ENCODE measurements at regions not wholly inside any gene's neighbourhood (a gene's known extent, or its start where the extent isn't known, plus 50 kb on each side); places are given as distances from the start of the nearest gene placed in this dataset.

GRCh38 chr2:126512026-126512425 lies 143.9 kb upstream of the GYPC start:
- no peak for ATAC-seq
- Histone ChIP-seq H3K27me3 (ENCODE audit: control insufficient read depth in 1 of 2, insufficient read depth in 2 of 2, low read length in 2 of 2) (no peaks in the 10 kb centered on the region), H3K79me2 (ENCODE audit: insufficient read depth, low read length) (no peaks in the 10 kb centered on the region), H3K27ac (ENCODE audit: extremely low read length, insufficient read depth, low read length) (no peak overlapping the region), H3K4me2 (ENCODE audit: low read depth, low read length) (no peak overlapping the region), H2AFZ (ENCODE audit: low read length) (no peak overlapping the region), H3K4me3 (replicated peaks in 1 of 3; ENCODE audit: insufficient read depth in 1 of 3, low read depth in 2 of 3, low read length in 3 of 3) (no peak overlapping the region), H4K20me1 (ENCODE audit: insufficient read depth, low read length) (no peaks in the 10 kb centered on the region), H3K4me1 (ENCODE audit: insufficient read depth, low read length) (peaks cover 9% of the 10 kb centered on the region), H3K36me3 (replicated peaks in 1 of 2; ENCODE audit: control insufficient read depth in 1 of 2, insufficient read depth in 2 of 2, low read length in 2 of 2) (no peaks in the 10 kb centered on the region), H3K9me3 (ENCODE audit: low read length) (no peaks in the 10 kb centered on the region), H3K9ac (ENCODE audit: insufficient read depth, low read depth, low read length) (no peak overlapping the region)
- no peak for FAIRE-seq
- CTCF ChIA-PET (ENCODE audit: low intra/inter-chr PET ratio, low total read pairs) = no interaction called here
- no TSS peak for BruUV-seq (replicated peaks)
- TF ChIP-seq ZNF781 (CRISPR knock-in tag; IDR thresholded peaks at IDR 0.05; ENCODE audit: borderline replicate concordance, not compliant biosample characterization) (no peak), NCOR1 (IDR thresholded peaks at IDR 0.05; ENCODE audit: borderline replicate concordance, low read length) (no peak), ZNF44 (CRISPR knock-in tag; IDR thresholded peaks at IDR 0.05) (no peak), FOXO4 (CRISPR knock-in tag; conservative IDR thresholded peaks at IDR 0.05) (no peak), CEBPG (CRISPR knock-in tag; IDR thresholded peaks at IDR 0.05) (no peak), U2AF1 (optimal IDR thresholded peaks at IDR 0.05; ENCODE audit: low read depth, low read length) (no peak), SSRP1 (CRISPR knock-in tag; IDR thresholded peaks at IDR 0.05) (no peak), ZKSCAN1 (IDR thresholded peaks at IDR 0.05; ENCODE audit: low read length) (no peak), ZNF550 (CRISPR knock-in tag; IDR thresholded peaks at IDR 0.05; ENCODE audit: borderline replicate concordance) (no peak), MIXL1 (CRISPR knock-in tag; IDR thresholded peaks at IDR 0.05) (no peak), TBX2 (CRISPR knock-in tag; IDR thresholded peaks at IDR 0.05; ENCODE audit: borderline replicate concordance) (no peak), ZNF879 (CRISPR knock-in tag; IDR thresholded peaks at IDR 0.05) (no peak)
- intact Hi-C loops (cut with micrococcal nuclease; ENCODE audit: unreplicated experiment) = no loop called here
- 1% methylated on average over 6 of the region's 6 CpGs for WGBS (ENCODE audit: low lambda C conversion rate)
- POLR2A ChIA-PET = no interaction called here
- DNase-seq (ENCODE audit: low spot score) = no peak
- in situ Hi-C loops (cut with HindIII; ENCODE audit: extremely low pct_ligation_motif_present, low pct_unique_long_range_greater_than_20kb) = no loop called here

Measured in HepG2 (cell line).